IMR-90 (cell line): ENCODE measurements at regions not wholly inside any gene's neighbourhood (a gene's known extent, or its start where the extent isn't known, plus 50 kb on each side); places are given as distances from the start of the nearest gene placed in this dataset.

ENCODE experiments used
- ATAC-seq: fragments of 200-7000 bp; cut with Tn5 transposase; 2 replicates; pipeline ENCODE4 v1.9.1; 2020; ENCODE audit warnings: low read depth, mild to moderate bottlenecking, moderate library complexity
- BruUV-seq: library from RNA; stranded (reverse); fragments of 400-500 nt; replicated peaks from 2 replicates; lab custom pipeline; 2021; lab: Mats Ljungman, UMichigan
- CTCF ChIA-PET: fragments of 300-600 bp; formaldehyde crosslinking; extraction: SDS; loops from one replicate; lab custom pipeline; 2021; ENCODE audit warnings: antibody characterized with exemption; lab: Yijun Ruan, JAX
- POLR2A ChIA-PET: fragments of 300-600 bp; sonication (Branson Sonifier 250); formaldehyde crosslinking; loops from one replicate; lab custom pipeline; 2022; ENCODE audit warnings: antibody characterized with exemption; ENCODE audit not compliant: unreplicated experiment; lab: Charles Lee
- DNase-seq: peaks from one replicate; pipeline ENCODE4 v3.0.0; 2013
- H2AFZ ChIP-seq: replicated peaks from 2 replicates; pipeline ENCODE3; 2013; ENCODE audit warnings: low read length, mild to moderate bottlenecking; ENCODE audit not compliant: poor library complexity
- H2AK5ac ChIP-seq: 2 replicates; pipeline ENCODE4 v1.6.1; 2013; ENCODE audit warnings: low read depth, low read length, inconsistent platforms
- H2AK9ac ChIP-seq: replicated peaks from 2 replicates; pipeline ENCODE3; 2013; ENCODE audit warnings: mild to moderate bottlenecking, low read depth, low read length, moderate library complexity; ENCODE audit not compliant: poor library complexity
- H2BK120ac ChIP-seq: 2 replicates; pipeline ENCODE4 v1.6.1; 2013; ENCODE audit warnings: low read depth, low read length, inconsistent platforms
- H2BK15ac ChIP-seq: 3 replicates; pipeline ENCODE4 v1.6.1; 2013; ENCODE audit warnings: low read depth, low read length, inconsistent platforms
- H2BK20ac ChIP-seq: 2 replicates; pipeline ENCODE4 v1.6.1; 2013; ENCODE audit warnings: low read depth, mild to moderate bottlenecking, inconsistent platforms, low read length, moderate library complexity
- H2BK5ac ChIP-seq: 2 replicates; pipeline ENCODE4 v1.6.1; 2013; ENCODE audit warnings: mild to moderate bottlenecking, low read depth, low read length, inconsistent platforms; ENCODE audit not compliant: poor library complexity, severe bottlenecking
- H3K14ac ChIP-seq: replicated peaks from 2 replicates; pipeline ENCODE4 v1.6.1; 2013; ENCODE audit warnings: low read depth, low read length, inconsistent platforms
- H3K18ac ChIP-seq: 2 replicates; pipeline ENCODE4 v1.6.1; 2013; ENCODE audit warnings: low read depth, low read length, control low read depth
- H3K23ac ChIP-seq: 2 replicates; pipeline ENCODE4 v1.6.1; 2013; ENCODE audit warnings: low read depth, low read length, inconsistent platforms
- H3K27ac ChIP-seq: 2 replicates; pipeline ENCODE4 v1.5.1; 2013; ENCODE audit warnings: mild to moderate bottlenecking, control low read depth, low read length; ENCODE audit not compliant: insufficient read depth
- H3K27me3 ChIP-seq: 2 replicates; pipeline ENCODE4 v1.6.1; 2013; ENCODE audit warnings: low read length; ENCODE audit not compliant: control insufficient read depth, insufficient read depth
- H3K36me3 ChIP-seq: 2 replicates; pipeline ENCODE4 v1.6.1; 2013; ENCODE audit warnings: low read length, mixed read lengths; ENCODE audit not compliant: control insufficient read depth, insufficient read depth
- H3K4ac ChIP-seq: 2 replicates; pipeline ENCODE4 v1.6.1; 2013; ENCODE audit warnings: low read depth, low read length, inconsistent platforms
- H3K4me1 ChIP-seq: 2 replicates; pipeline ENCODE4 v1.6.1; 2013; ENCODE audit warnings: low read length, mixed read lengths; ENCODE audit not compliant: control insufficient read depth, insufficient read depth
- H3K4me2 ChIP-seq: 2 replicates; pipeline ENCODE4 v1.6.1; 2013; ENCODE audit warnings: low read depth, mild to moderate bottlenecking, control low read depth, low read length, moderate library complexity
- H3K4me3 ChIP-seq: 2 replicates; pipeline ENCODE4 v1.5.1; 2013; ENCODE audit warnings: low read depth, mild to moderate bottlenecking, control low read depth, low read length, moderate library complexity; ENCODE audit not compliant: insufficient read depth
- H3K56ac ChIP-seq: 2 replicates; pipeline ENCODE4 v1.6.1; 2013; ENCODE audit warnings: low read length, inconsistent platforms; ENCODE audit not compliant: insufficient read depth; ENCODE audit errors: extremely low read depth
- H3K79me1 ChIP-seq, 2 experiments: 2 replicates each; pipeline ENCODE4 v1.6.1; 2013; ENCODE audit warnings: low read length in 2 of 2, inconsistent platforms in 1 of 2, low read depth in 1 of 2
- H3K9ac ChIP-seq: 2 replicates; pipeline ENCODE4 v1.6.1; 2013; ENCODE audit warnings: low read depth, low read length, control low read depth
- H3K9me1 ChIP-seq: 2 replicates; pipeline ENCODE4 v1.6.1; 2013; ENCODE audit warnings: low read length, inconsistent platforms; ENCODE audit not compliant: insufficient read depth
- H3K9me3 ChIP-seq: 2 replicates; pipeline ENCODE4 v1.6.1; 2013; ENCODE audit warnings: low read length; ENCODE audit not compliant: control insufficient read depth, insufficient read depth
- H4K20me1 ChIP-seq: 2 replicates; pipeline ENCODE4 v1.6.1; 2013; ENCODE audit warnings: low read length, inconsistent platforms; ENCODE audit not compliant: insufficient read depth
- H4K5ac ChIP-seq: 2 replicates; pipeline ENCODE4 v1.6.1; 2013; ENCODE audit warnings: mild to moderate bottlenecking, low read depth, low read length, control low read depth
- H4K8ac ChIP-seq, 2 experiments: 2 replicates each; pipeline ENCODE4 v1.6.1; 2013; ENCODE audit warnings: low read depth in 2 of 2, low read length in 2 of 2, control low read depth in 1 of 2, inconsistent platforms in 1 of 2
- H4K91ac ChIP-seq: 2 replicates; pipeline ENCODE4 v1.6.1; 2013; ENCODE audit warnings: low read depth, low read length, inconsistent platforms; ENCODE audit not compliant: insufficient read depth
- BHLHE40 ChIP-seq: fragments of 150-350 bp; IDR thresholded peaks from 2 replicates; pipeline ENCODE4 v1.6.1; 2016; ENCODE audit warnings: mild to moderate bottlenecking, low read depth, low read length
- CEBPB ChIP-seq: IDR thresholded peaks from 2 replicates; pipeline ENCODE4 v1.6.1; 2012; ENCODE audit warnings: low read depth, low read length, improper control_type of control experiment
- NFE2L2 ChIP-seq: fragments of 150-350 bp; IDR thresholded peaks from 2 replicates; pipeline ENCODE4 v1.6.1; 2016; ENCODE audit warnings: low read depth, mild to moderate bottlenecking, low read length
- WGBS, 2 experiments: methylation state at CpG; one replicate each; pipeline versions ENCODE4 v1.1.5 to v1.1.7; 2013; ENCODE audit warnings: missing lambda C conversion rate in 2 of 2; ENCODE audit not compliant: insufficient read length in 1 of 2; ENCODE audit errors: extremely low coverage in 2 of 2; 5-methylcytosine and 5-hydroxymethylcytosine counted together
- dilution Hi-C: fragments of 300-500 bp; cut with HindIII; formaldehyde crosslinking; loops from one replicate; pipeline ENCODE4 v1.14.3; 2018; ENCODE audit warnings: low sequenced_read_pairs; ENCODE audit not compliant: unreplicated experiment
- in situ Hi-C: fragments of 300-500 bp; cut with MboI; formaldehyde crosslinking; loops from 3 replicates; pipeline ENCODE4 v1.14.3; 2019; ENCODE audit warnings: low sequenced_read_pairs, inconsistent platforms, mixed read lengths
- intact Hi-C: fragments of 100-400 bp; cut with micrococcal nuclease; formaldehyde crosslinking; loops from 2 replicates; pipeline ENCODE4 v1.10.0; 2022

GRCh38 chr2:8437228-8437948 lies 244.5 kb upstream of the ID2 start:
- no peak overlapping the region for H2BK20ac ChIP-seq
- no peaks in the 10 kb centered on the region for H3K36me3 ChIP-seq
- H4K20me1 ChIP-seq = no peaks in the 10 kb centered on the region
- no peaks in the 10 kb centered on the region for H3K9me1 ChIP-seq
- intact Hi-C loops (no loop called here), dilution Hi-C loops (no loop called here), in situ Hi-C loops (no loop called here)
- no peaks in the 10 kb centered on the region for H3K4me1 ChIP-seq
- no peak overlapping the region for H3K56ac ChIP-seq
- H2BK5ac ChIP-seq = no peak overlapping the region
- no TSS peak for BruUV-seq
- H3K9ac ChIP-seq = no peak overlapping the region
- no peaks in the 10 kb centered on the region for H3K9me3 ChIP-seq
- H3K27me3 ChIP-seq = peaks cover 2% of the 10 kb centered on the region
- no peaks in the 10 kb centered on the region for H3K79me1 ChIP-seq
- no peak overlapping the region for H3K27ac ChIP-seq
- WGBS, 2 experiments = 67% methylated on average over 3 of the region's 9 CpGs; no CpG with 5 or more reads in 1 of the 2 experiments
- no peak overlapping the region for H4K5ac ChIP-seq
- H3K4me2 ChIP-seq = no peak overlapping the region
- H3K4ac ChIP-seq = no peak overlapping the region
- no peak overlapping the region for H2BK15ac ChIP-seq
- ATAC-seq (no peak), DNase-seq (no peak)
- ChIA-PET CTCF (no interaction called here), POLR2A (no interaction called here)
- no peak overlapping the region for H2AK5ac ChIP-seq
- no peak overlapping the region for H2AFZ ChIP-seq
- no peak overlapping the region for H4K91ac ChIP-seq
- H3K23ac ChIP-seq = no peak overlapping the region
- no peak overlapping the region for H3K14ac ChIP-seq
- H2AK9ac ChIP-seq = no peak overlapping the region
- no peak overlapping the region for H3K18ac ChIP-seq
- no peak overlapping the region for H3K4me3 ChIP-seq
- H2BK120ac ChIP-seq = no peak overlapping the region
- H4K8ac ChIP-seq = no peak overlapping the region
- TF ChIP-seq CEBPB (no peak), BHLHE40 (peak; percentile 31; the same call in 1 of the 2 replicates), NFE2L2 (no peak)
